ENCODE measurements at regions not wholly inside any gene's neighbourhood (a gene's known extent, or its start where the extent isn't known, plus 50 kb on each side); places are given as distances from the start of the nearest gene placed in this dataset.

DNA sequence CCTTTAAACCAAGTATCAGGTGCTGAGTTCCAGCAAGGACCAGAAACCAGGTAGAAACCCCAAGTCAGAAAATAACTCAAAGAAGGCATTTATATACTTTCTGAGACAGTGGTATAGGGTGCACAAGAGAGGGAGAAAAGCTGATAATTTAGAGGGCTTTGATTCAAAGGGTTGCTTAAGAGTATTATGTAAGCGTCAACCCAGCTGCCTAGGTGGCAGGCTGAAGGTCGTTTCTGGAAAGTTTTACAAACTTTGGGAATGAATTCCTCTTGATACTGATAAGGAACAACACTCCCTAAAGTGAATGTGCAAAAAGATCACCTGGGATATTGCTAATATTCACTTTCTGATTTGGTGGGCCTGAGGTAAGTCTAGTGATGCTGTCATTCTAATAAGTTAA, 800.7 kb downstream of the MAFB start:
- Mint-ChIP-seq H3K27ac (no peak overlapping the region), H3K9me3 (no peaks in the 10 kb centered on the region), H3K36me3 (no peaks in the 10 kb centered on the region), H3K4me1 (ENCODE audit: low read depth in 2 of 2) (no peaks in the 10 kb centered on the region), H3K4me3 (no peak overlapping the region), H3K27me3 (peaks cover 9 to 10% of the 10 kb centered on the region in 2 donors)
- no peak for ATAC-seq
- no peak for DNase-seq (ENCODE audit: low spot score)

DNA sequence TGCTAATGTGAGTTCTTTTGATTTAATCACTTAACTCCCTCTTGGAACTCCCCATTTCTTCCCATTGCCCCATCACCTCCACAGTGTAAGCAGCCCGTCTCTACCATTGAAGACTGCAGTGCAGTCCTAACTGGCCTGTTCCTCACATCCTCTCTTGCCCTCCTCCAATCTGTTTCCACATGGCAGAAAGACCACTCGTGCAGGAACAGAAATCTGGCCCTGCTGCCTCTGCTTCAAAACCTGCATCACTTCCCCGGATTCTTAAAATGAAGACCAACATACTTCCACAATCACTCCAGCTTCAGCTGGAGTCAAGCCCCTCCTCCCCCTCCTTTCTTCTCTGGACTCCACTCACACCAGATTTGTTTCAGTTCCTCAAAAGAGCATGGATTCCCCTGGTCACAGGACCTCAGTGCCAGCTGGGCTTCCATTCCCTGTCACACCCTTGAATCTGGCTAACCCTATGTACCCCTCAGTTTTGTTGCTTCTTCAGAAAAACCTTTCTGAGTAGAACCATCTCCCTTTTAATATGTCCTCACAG, 802.3 kb downstream of the MAFB start:
- peak in 1 of 2 donors; percentile 31 for ATAC-seq
- no peaks in the 10 kb centered on the region for H3K4me1 Mint-ChIP-seq (ENCODE audit: low read depth in 2 of 2)
- no peak overlapping the region for H3K27ac Mint-ChIP-seq

DNA sequence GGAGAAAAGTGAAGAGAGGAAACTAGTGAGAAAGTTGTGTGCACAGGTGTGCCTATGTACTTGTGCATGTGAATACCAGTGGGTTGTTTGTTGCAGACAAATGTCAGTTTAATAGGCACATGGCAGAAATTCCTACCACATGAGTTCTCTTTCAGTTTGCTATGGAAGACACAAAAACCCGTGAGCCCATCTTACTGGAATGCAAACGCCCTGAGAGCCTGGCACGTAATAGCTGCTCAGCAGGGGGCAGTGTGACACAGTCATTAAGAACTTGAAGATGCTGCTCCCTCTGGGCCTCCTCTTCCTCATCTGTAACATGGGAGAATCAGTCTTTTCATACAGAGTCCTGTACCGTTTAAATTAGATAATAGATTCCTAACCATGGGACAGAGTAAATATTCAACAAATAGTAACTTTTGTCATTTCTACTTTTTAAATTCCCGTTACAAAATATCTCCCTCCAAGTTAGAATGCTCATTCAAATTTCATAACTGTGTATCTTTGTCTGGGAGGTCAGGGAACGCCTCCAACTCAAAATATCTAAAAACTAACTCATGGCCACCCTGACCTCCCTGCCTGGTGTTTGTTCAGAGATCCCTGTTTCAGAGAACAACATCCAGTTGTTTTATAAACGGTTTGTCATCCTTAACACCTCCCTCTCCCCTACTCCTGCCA, 802.9 kb downstream of the MAFB start:
- ATAC-seq (no peak), DNase-seq (ENCODE audit: low spot score) (no peak)

More for the DNA sequence above, 802.3 kb downstream of the MAFB start:
- no peak for DNase-seq (ENCODE audit: low spot score)
- Mint-ChIP-seq H3K9me3 (no peaks in the 10 kb centered on the region), H3K36me3 (no peaks in the 10 kb centered on the region), H3K4me3 (no peak overlapping the region), H3K27me3 (peaks cover 9 to 10% of the 10 kb centered on the region in 2 donors)

DNA sequence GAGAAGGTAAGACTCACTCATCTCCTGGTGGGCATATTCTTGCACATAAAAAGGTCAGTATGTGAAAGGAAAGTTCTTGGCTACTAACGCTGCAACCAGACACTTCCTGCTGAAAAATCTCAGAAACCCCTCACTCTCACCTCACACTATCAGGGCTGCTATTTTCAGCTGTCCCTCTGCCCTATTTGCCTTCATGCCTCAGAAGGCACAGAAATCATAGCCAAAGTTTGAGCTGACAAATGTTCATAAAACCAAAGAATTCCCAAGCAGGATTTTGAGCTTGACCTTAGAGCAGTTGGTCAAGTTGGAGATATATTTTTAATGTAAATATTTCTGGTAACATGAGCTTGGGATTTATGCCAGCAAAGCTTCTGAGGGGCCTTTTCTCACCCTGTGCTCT, 806.2 kb downstream of the MAFB start:
- peaks cover 8 to 9% of the 10 kb centered on the region in 2 donors for H3K27me3 Mint-ChIP-seq
- no peaks in the 10 kb centered on the region for H3K4me1 Mint-ChIP-seq (ENCODE audit: low read depth in 2 of 2)
- no peak for ATAC-seq
- no peaks in the 10 kb centered on the region for H3K9me3 Mint-ChIP-seq
- H3K27ac Mint-ChIP-seq: no peak overlapping the region
- no peaks in the 10 kb centered on the region for H3K36me3 Mint-ChIP-seq
- DNase-seq (ENCODE audit: low spot score): no peak
- no peak overlapping the region for H3K4me3 Mint-ChIP-seq

More for the DNA sequence above, 802.9 kb downstream of the MAFB start:
- H3K36me3 Mint-ChIP-seq: no peaks in the 10 kb centered on the region
- H3K4me3 Mint-ChIP-seq: no peak overlapping the region
- no peaks in the 10 kb centered on the region for H3K9me3 Mint-ChIP-seq
- peaks cover 9 to 10% of the 10 kb centered on the region in 2 donors for H3K27me3 Mint-ChIP-seq
- no peaks in the 10 kb centered on the region for H3K4me1 Mint-ChIP-seq (ENCODE audit: low read depth in 2 of 2)
- no peak overlapping the region for H3K27ac Mint-ChIP-seq

DNA sequence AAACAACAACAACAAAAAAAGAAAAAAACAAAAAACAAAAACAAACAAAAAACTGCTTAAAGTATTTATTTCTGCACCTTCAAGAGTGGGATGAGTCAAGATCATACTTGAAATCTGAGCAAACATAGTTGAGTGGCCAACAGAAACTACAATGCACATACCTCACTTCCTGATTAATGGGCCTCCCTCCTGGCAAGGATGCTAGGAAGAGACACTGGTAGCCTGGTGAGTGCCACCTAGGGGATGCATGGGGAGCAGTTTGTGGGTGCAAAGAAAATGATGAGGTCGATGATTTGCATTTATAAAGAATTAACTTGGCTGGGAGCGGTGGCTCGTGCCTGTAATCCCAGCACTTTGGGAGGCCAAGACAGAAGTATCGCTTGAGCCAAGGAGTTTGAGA, 808.1 kb downstream of the MAFB start:
- no peaks in the 10 kb centered on the region for H3K9me3 Mint-ChIP-seq
- H3K27ac Mint-ChIP-seq: no peak overlapping the region
- no peaks in the 10 kb centered on the region for H3K36me3 Mint-ChIP-seq
- H3K4me1 Mint-ChIP-seq (ENCODE audit: low read depth in 2 of 2): no peaks in the 10 kb centered on the region
- no peak overlapping the region for H3K4me3 Mint-ChIP-seq
- ATAC-seq (no peak), DNase-seq (ENCODE audit: low spot score) (no peak)
- H3K27me3 Mint-ChIP-seq: no peaks in the 10 kb centered on the region

DNA sequence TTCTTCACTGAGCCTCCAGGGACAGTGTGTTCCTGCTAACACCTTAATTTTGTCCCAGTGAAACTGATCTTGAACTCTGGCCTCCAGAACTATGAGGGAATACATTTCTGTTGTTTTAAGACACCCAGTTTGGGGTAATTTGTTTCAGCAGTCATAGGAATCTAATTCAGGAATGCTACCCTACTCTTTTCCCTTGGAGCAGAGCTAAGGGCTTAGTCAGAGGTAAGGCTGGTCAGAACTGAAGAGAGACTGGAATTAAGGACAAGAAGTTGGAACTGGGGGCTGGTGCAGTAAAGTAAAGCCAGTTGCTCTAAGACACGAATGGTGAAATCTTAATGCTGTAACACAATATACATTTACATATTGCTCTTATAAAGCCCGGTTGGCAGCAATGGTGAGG, 809.7 kb downstream of the MAFB start:
- Mint-ChIP-seq H3K9me3 (no peaks in the 10 kb centered on the region), H3K27me3 (no peaks in the 10 kb centered on the region), H3K4me1 (ENCODE audit: low read depth in 2 of 2) (no peaks in the 10 kb centered on the region), H3K4me3 (no peak overlapping the region), H3K36me3 (no peaks in the 10 kb centered on the region), H3K27ac (no peak overlapping the region)
- DNase-seq (ENCODE audit: low spot score): no peak
- ATAC-seq: no peak

DNA sequence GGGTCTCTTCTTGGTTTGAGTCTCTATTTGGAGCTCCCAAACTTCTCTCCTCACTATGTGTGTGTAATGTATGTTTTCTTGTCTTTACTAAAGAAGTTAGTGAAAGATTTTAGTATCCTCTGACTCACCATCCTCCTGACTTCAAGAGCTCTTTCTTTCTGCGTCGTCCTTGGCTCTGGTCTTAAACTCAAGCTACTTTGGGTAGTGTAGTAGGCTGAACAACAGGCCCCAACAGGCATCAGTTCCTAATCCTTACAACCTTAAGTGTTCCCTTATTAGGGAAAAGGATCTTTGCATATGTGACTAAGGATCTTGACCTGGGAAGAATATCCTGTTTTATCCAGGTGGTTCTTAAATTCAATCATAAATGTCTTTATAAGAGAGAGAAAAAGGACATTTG, 810.2 kb downstream of the MAFB start:
- Mint-ChIP-seq H3K36me3 (no peaks in the 10 kb centered on the region), H3K27me3 (no peaks in the 10 kb centered on the region), H3K27ac (no peak overlapping the region), H3K4me3 (no peak overlapping the region), H3K9me3 (no peaks in the 10 kb centered on the region), H3K4me1 (ENCODE audit: low read depth in 2 of 2) (peaks cover 0 to 2% of the 10 kb centered on the region in 2 donors)
- DNase-seq (ENCODE audit: low spot score): no peak
- ATAC-seq: no peak

DNA sequence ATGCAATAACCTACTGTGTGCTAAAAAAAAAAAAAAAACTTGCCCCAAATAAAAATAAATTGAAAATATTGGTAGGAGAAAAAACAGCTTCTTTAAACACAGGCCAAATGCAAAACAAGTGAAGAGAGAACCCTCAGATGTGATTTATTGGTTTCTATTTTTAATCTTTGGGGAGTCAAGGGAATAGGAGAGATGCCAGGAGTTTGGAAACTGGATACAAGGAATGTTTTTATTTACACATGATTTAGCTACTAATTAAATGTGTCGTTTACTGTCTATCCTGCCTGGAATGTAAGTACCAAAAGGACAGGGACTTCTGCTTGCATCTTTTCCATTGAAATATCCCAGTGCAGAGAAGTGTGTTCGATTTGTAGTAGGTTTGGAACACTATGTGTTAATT, 810.7 kb downstream of the MAFB start:
- DNase-seq (ENCODE audit: low spot score) (no peak), ATAC-seq (no peak)
- Mint-ChIP-seq H3K9me3 (peaks cover 2% of the 10 kb centered on the region), H3K4me1 (ENCODE audit: low read depth in 2 of 2) (peaks cover 0 to 4% of the 10 kb centered on the region in 2 donors), H3K27ac (no peak overlapping the region), H3K36me3 (no peaks in the 10 kb centered on the region), H3K4me3 (no peak overlapping the region), H3K27me3 (peaks cover 0 to under 1% of the 10 kb centered on the region in 2 donors)

DNA sequence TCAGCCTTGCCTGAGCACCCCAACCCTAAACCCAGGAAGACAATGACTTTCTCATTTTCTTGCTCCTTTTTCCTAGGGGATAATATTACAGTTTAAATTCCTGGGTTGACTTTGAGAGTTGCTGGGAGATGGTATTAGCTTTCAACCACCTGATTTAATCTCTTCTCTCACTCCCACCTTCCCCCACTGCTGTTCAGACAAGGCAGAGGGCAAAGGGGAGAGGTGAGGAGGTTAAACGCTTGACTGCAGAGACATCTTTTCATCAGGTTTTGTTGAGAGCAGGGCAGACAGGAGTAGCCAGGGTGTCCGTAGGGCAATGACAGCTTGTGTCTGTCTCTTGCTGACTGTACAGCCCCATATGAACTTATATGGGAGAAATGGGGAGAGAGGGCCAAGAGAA, 811.2 kb downstream of the MAFB start:
- Mint-ChIP-seq H3K4me3 (no peak overlapping the region), H3K27me3 (peaks cover 0 to 2% of the 10 kb centered on the region in 2 donors), H3K9me3 (peaks cover 3% of the 10 kb centered on the region), H3K36me3 (no peaks in the 10 kb centered on the region), H3K4me1 (ENCODE audit: low read depth in 2 of 2) (peaks cover 0 to 4% of the 10 kb centered on the region in 2 donors), H3K27ac (no peak overlapping the region)
- DNase-seq (ENCODE audit: low spot score) (no peak), ATAC-seq (no peak)

DNA sequence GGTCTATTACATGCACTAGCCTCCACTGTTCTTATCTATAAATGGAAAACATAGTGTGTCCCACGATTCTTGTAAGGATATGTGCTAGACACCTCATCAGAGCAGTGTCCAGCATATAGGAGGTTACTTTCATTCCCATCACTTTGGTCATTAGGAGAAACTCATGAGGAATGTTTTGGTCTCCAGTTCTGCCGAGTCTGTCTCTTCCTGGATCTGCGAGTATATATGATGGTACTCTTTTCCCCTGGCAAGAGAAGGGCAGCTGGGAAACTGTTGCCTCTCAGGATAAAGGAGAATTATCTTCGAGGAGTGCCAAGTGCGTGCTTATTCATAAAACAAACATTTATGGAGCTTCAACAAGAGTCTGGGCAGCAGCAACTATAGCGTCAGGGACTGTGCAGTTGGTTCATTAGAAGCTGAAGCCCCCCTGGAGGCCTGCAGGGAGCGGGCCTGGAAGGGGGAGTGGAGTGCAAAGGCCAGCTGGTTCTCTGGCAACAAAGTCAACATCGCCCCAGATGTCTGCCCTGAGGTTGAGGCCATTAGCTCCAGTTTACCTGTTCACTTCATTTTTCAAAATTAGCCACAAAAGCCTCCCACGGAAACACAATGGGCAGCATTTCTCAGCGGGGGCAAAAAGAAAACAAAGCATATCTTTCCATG, 811.9 kb downstream of the MAFB start:
- DNase-seq (ENCODE audit: low spot score) (no peak), ATAC-seq (no peak)
- Mint-ChIP-seq H3K36me3 (no peaks in the 10 kb centered on the region), H3K9me3 (peaks cover 3% of the 10 kb centered on the region), H3K27me3 (peaks cover 0 to 2% of the 10 kb centered on the region in 2 donors), H3K4me1 (ENCODE audit: low read depth in 2 of 2) (peaks cover 0 to 4% of the 10 kb centered on the region in 2 donors), H3K27ac (no peak overlapping the region), H3K4me3 (no peak overlapping the region)

DNA sequence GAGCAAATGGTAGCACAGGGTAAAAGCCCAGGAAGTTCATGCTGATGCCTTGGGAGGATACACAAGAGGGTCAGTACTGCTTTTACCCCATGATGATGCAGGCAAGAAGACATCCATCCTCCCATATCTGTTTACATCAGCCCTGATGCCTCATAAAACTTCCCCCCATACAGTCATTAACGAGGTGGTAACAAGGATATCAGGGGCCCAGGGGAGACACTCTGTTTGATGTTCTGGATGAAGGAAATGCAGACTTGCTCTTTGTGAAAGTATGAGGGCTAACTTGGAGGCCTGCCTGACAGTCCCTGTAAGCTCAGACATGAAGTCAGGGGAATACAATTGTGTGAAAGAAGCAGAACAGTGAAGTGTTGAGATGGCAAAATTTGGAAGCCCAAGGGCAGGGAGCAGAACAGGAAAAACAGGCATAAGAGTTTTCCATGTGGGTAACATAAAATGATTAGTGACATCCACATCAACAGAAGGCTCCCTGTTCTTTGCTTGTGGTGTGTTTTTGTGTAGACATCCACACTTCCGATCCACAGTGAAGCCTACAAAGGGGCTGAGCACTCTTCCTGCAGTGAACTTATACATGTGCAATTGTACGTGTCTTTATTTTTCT, 813.4 kb downstream of the MAFB start:
- H3K9me3 Mint-ChIP-seq: peaks cover 3% of the 10 kb centered on the region
- no peak for ATAC-seq
- H3K27ac Mint-ChIP-seq: no peak overlapping the region
- DNase-seq (ENCODE audit: low spot score): no peak
- H3K4me3 Mint-ChIP-seq: no peak overlapping the region
- peaks cover 0 to 4% of the 10 kb centered on the region in 2 donors for H3K4me1 Mint-ChIP-seq (ENCODE audit: low read depth in 2 of 2)
- H3K36me3 Mint-ChIP-seq: no peaks in the 10 kb centered on the region
- H3K27me3 Mint-ChIP-seq: peaks cover 0 to 2% of the 10 kb centered on the region in 2 donors

DNA sequence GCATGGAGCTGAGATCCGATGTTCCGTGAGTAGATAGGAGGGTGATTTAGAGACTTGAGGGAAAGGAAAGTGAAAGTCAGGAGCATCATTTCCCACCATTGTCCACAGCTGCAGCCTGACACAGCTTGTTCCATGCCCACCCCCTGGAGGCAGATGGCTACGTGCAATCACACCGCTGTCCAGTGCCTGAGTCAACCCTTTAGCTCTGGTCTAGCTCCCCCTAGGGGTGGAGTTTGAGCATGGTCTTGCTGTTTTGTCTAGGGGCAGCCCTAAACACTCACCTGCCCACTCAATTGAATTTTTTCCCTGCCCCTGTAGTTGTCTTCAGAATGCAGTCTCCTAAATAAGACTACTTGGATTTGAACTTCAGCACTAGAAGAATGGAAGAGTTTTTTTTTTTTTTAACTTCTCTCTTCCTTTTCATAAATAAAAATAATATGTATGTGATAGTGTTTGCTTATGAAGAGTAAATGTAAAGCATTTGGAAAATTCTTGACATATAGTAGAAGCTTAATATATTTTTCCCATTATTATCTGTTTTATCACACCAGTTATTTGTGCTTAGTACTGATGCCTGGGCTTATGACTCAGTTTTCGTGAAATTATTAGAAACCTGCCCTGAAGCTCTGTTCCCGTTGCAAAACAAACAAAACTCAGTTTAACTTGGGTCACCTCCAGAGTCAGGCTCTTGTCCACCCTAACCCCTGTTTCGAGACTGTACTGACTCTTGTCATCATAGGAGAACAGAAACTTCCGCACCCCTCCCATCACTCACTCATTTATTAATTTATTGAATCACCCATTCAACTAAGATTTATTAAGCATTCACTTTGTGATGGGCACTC, 814.8 kb downstream of the MAFB start:
- Mint-ChIP-seq H3K27me3 (peaks cover 0 to 2% of the 10 kb centered on the region in 2 donors), H3K9me3 (peaks cover 3% of the 10 kb centered on the region), H3K4me3 (no peak overlapping the region), H3K36me3 (no peaks in the 10 kb centered on the region), H3K4me1 (ENCODE audit: low read depth in 2 of 2) (peaks cover 0 to 4% of the 10 kb centered on the region in 2 donors), H3K27ac (no peak overlapping the region)
- DNase-seq (ENCODE audit: low spot score) (no peak), ATAC-seq (peak; percentile 65 to 67)

DNA sequence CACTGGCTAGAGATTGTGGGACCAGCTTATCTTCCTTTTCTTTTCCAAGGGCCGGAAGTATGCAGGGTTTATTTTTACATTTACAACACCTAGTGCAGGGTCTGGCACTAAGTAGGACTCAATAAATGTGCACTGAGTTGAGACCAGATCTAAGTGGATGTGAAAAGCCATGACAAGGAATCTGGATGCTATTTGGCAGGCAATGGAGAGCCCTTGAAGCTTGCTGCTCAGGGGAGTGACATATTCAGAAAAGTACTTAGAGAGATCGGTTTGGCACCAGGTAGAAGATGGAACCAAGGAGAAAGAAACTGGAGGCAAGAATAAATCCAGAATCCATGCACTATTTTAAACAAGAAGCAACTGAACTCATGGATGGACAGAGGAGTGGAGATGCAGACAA, 815.8 kb downstream of the MAFB start:
- Mint-ChIP-seq H3K9me3 (peaks cover 3% of the 10 kb centered on the region), H3K27me3 (peaks cover 0 to 2% of the 10 kb centered on the region in 2 donors), H3K27ac (no peak overlapping the region), H3K4me1 (ENCODE audit: low read depth in 2 of 2) (peaks cover 0 to 4% of the 10 kb centered on the region in 2 donors), H3K36me3 (no peaks in the 10 kb centered on the region), H3K4me3 (no peak overlapping the region)
- ATAC-seq: no peak
- DNase-seq (ENCODE audit: low spot score): no peak

All from natural killer cell treated with Interleukin-12 subunit alpha and Interleukin-12 subunit beta and Interleukin-15 and Interleukin-18, amount 100 ng/mL, for 72 hours (primary cell).